Osteoblast (primary cell): ENCODE measurements at regions not wholly inside any gene's neighbourhood (a gene's known extent, or its start where the extent isn't known, plus 50 kb on each side); places are given as distances from the start of the nearest gene placed in this dataset.

Source experiments
- DNase-seq: peaks from one replicate; pipeline ENCODE4 v3.0.0; 2011; ENCODE audit warnings: low spot score, mixed read lengths; ENCODE audit not compliant: insufficient read length; ENCODE audit errors: missing footprints
- H2AFZ ChIP-seq: 2 replicates; pipeline ENCODE4 v1.6.0; 2011; ENCODE audit warnings: mild to moderate bottlenecking, low read length
- H3K27ac ChIP-seq: 2 replicates; pipeline ENCODE4 v1.5.1; 2011; ENCODE audit warnings: mild to moderate bottlenecking, low read depth, low read length, moderate library complexity
- H3K27me3 ChIP-seq: 2 replicates; pipeline ENCODE4 v1.6.0; 2012; ENCODE audit warnings: mild to moderate bottlenecking, control low read depth, inconsistent platforms, low read length, moderate library complexity; ENCODE audit not compliant: insufficient read depth
- H3K36me3 ChIP-seq: 2 replicates; pipeline ENCODE4 v1.5.1; 2011; ENCODE audit warnings: mild to moderate bottlenecking, low read length, control low read depth, moderate library complexity; ENCODE audit not compliant: insufficient read depth
- H3K4me1 ChIP-seq: 2 replicates; pipeline ENCODE4 v1.5.1; 2011; ENCODE audit warnings: mild to moderate bottlenecking, low read length, control low read depth, moderate library complexity; ENCODE audit not compliant: insufficient read depth
- H3K4me2 ChIP-seq: 2 replicates; pipeline ENCODE4 v1.6.0; 2011; ENCODE audit warnings: mild to moderate bottlenecking, low read length; ENCODE audit not compliant: insufficient read depth
- H3K4me3 ChIP-seq: fragments of 200-600 bp; sonication (generic); 3 replicates; pipeline ENCODE4 v1.5.1; 2012; ENCODE audit warnings: mild to moderate bottlenecking, low read length, inconsistent platforms; ENCODE audit not compliant: insufficient read depth
- H3K79me2 ChIP-seq: 2 replicates; pipeline ENCODE4 v1.6.0; 2012; ENCODE audit warnings: mild to moderate bottlenecking, low read length, control low read depth, inconsistent platforms; ENCODE audit not compliant: insufficient read depth
- H3K9me3 ChIP-seq: 2 replicates; pipeline ENCODE4 v1.5.1; 2011; ENCODE audit warnings: low read depth, low read length, control low read depth
- H4K20me1 ChIP-seq: 2 replicates; pipeline ENCODE4 v1.6.0; 2012; ENCODE audit warnings: mild to moderate bottlenecking, low read length, control low read depth; ENCODE audit not compliant: insufficient read depth
- CTCF ChIP-seq: IDR thresholded peaks from 2 replicates; pipeline ENCODE4 v1.5.1; 2011; ENCODE audit warnings: mild to moderate bottlenecking, low read depth, low read length, moderate library complexity; ENCODE audit errors: extremely low read depth

GRCh38 chr1:69129538-69129937, 438.2 kb upstream of the LRRC7 start:
- H3K27ac ChIP-seq: no peak overlapping the region
- no peak for TF ChIP-seq CTCF
- no peaks in the 10 kb centered on the region for H3K36me3 ChIP-seq
- H3K79me2 ChIP-seq: no peaks in the 10 kb centered on the region
- H3K27me3 ChIP-seq: no peaks in the 10 kb centered on the region
- no peak overlapping the region for H2AFZ ChIP-seq
- H3K4me2 ChIP-seq: no peak overlapping the region
- H4K20me1 ChIP-seq: no peaks in the 10 kb centered on the region
- no peaks in the 10 kb centered on the region for H3K9me3 ChIP-seq
- H3K4me3 ChIP-seq: no peak overlapping the region
- no peaks in the 10 kb centered on the region for H3K4me1 ChIP-seq
- DNase-seq: no peak

GRCh38 chr1:69138172-69138571, 429.6 kb upstream of the LRRC7 start:
- no peaks in the 10 kb centered on the region for H4K20me1 ChIP-seq
- no peaks in the 10 kb centered on the region for H3K9me3 ChIP-seq
- DNase-seq: no peak
- no peak overlapping the region for H3K27ac ChIP-seq
- no peak overlapping the region for H2AFZ ChIP-seq
- no peaks in the 10 kb centered on the region for H3K79me2 ChIP-seq
- H3K4me2 ChIP-seq: no peak overlapping the region
- no peak for TF ChIP-seq CTCF
- H3K4me1 ChIP-seq: no peaks in the 10 kb centered on the region
- no peaks in the 10 kb centered on the region for H3K27me3 ChIP-seq
- no peak overlapping the region for H3K4me3 ChIP-seq
- H3K36me3 ChIP-seq: no peaks in the 10 kb centered on the region

GRCh38 chr1:69139007-69139406, 428.7 kb upstream of the LRRC7 start:
- Histone ChIP-seq H3K27ac (no peak overlapping the region), H3K4me2 (no peak overlapping the region), H3K4me3 (no peak overlapping the region), H3K9me3 (no peaks in the 10 kb centered on the region), H3K27me3 (no peaks in the 10 kb centered on the region), H3K4me1 (no peaks in the 10 kb centered on the region), H3K79me2 (no peaks in the 10 kb centered on the region), H4K20me1 (no peaks in the 10 kb centered on the region), H3K36me3 (no peaks in the 10 kb centered on the region), H2AFZ (no peak overlapping the region)
- DNase-seq: no peak
- no peak for TF ChIP-seq CTCF

- Histone ChIP-seq H3K4me3 (no peak overlapping the region), H3K9me3 (no peaks in the 10 kb centered on the region), H3K79me2 (no peaks in the 10 kb centered on the region), H2AFZ (no peak overlapping the region), H3K4me1 (no peaks in the 10 kb centered on the region), H3K27ac (no peak overlapping the region), H3K36me3 (no peaks in the 10 kb centered on the region), H4K20me1 (no peaks in the 10 kb centered on the region), H3K27me3 (no peaks in the 10 kb centered on the region), H3K4me2 (no peak overlapping the region)
- TF ChIP-seq CTCF: no peak
- DNase-seq: no peak
These were observed 421.4 kb upstream of the LRRC7 start for GRCh38 chr1:69146303-69146702.
